Activated naive CD4-positive, alpha-beta T cell treated with anti-CD3 and anti-CD28 coated beads for 36 hours (primary cell): ENCODE measurements at regions not wholly inside any gene's neighbourhood (a gene's known extent, or its start where the extent isn't known, plus 50 kb on each side); places are given as distances from the start of the nearest gene placed in this dataset.
"Not testable (repeated sequence)": the region's sequence is repeated elsewhere in the genome, so short reads cannot be mapped to it uniquely, and the experiment has no call there.

Source experiments
- CTCF ChIA-PET: fragments of 350-600 bp; sonication (Branson Sonifier 250); formaldehyde crosslinking; loops from one replicate; lab custom pipeline; 2021; ENCODE audit warnings: antibody characterized with exemption; lab: Charles Lee
- DNase-seq: peaks from one replicate; pipeline ENCODE4 v3.0.0-alpha.2; 2020
- H3K27ac Mint-ChIP-seq: one replicate; pipeline ENCODE4 v1.8.0; 2021; ENCODE audit warnings: mild to moderate bottlenecking, mixed read lengths
- H3K27me3 Mint-ChIP-seq: one replicate; pipeline ENCODE4 v1.8.0; 2021; ENCODE audit warnings: low read depth, mixed read lengths
- H3K36me3 Mint-ChIP-seq: one replicate; pipeline ENCODE4 v1.8.0; 2021; ENCODE audit warnings: low read depth, mixed read lengths
- H3K4me1 Mint-ChIP-seq: one replicate; pipeline ENCODE4 v1.8.0; 2021; ENCODE audit warnings: low read depth, mixed read lengths
- H3K4me3 Mint-ChIP-seq: one replicate; pipeline ENCODE4 v1.8.0; 2021; ENCODE audit warnings: mild to moderate bottlenecking, moderate library complexity, mixed read lengths
- H3K9me3 Mint-ChIP-seq: one replicate; pipeline ENCODE4 v1.8.0; 2021; ENCODE audit warnings: mixed read lengths
- intact Hi-C: fragments of 100-400 bp; cut with micrococcal nuclease; formaldehyde crosslinking; loops from one replicate; pipeline ENCODE4 v1.15.1; 2023

DNA sequence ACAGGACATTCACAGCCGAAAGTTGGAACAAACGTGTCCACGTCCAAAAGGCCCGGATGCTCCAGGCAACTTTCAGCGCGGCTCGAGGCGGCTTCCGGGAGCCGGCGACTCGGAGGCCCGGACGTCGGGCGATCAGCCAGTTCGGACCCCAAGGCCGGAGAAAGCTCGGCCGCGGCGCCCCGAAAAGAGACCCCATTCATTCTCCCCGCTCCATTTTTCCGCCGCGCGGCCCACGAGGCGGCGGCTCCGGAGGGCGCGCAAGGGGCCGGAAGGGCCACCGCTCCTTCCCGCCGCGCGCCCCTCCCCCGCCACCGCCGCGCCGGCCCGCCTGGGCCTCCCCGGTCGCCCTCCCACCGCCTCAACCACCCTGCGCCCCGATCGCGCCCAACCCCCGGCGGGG lies 4022.7 kb upstream of the TPTE start:
- intact Hi-C loops, CTCF ChIA-PET, H3K27ac Mint-ChIP-seq, H3K36me3 Mint-ChIP-seq, H3K9me3 Mint-ChIP-seq, DNase-seq, H3K4me3 Mint-ChIP-seq, H3K27me3 Mint-ChIP-seq, H3K4me1 Mint-ChIP-seq: not testable (repeated sequence)

DNA sequence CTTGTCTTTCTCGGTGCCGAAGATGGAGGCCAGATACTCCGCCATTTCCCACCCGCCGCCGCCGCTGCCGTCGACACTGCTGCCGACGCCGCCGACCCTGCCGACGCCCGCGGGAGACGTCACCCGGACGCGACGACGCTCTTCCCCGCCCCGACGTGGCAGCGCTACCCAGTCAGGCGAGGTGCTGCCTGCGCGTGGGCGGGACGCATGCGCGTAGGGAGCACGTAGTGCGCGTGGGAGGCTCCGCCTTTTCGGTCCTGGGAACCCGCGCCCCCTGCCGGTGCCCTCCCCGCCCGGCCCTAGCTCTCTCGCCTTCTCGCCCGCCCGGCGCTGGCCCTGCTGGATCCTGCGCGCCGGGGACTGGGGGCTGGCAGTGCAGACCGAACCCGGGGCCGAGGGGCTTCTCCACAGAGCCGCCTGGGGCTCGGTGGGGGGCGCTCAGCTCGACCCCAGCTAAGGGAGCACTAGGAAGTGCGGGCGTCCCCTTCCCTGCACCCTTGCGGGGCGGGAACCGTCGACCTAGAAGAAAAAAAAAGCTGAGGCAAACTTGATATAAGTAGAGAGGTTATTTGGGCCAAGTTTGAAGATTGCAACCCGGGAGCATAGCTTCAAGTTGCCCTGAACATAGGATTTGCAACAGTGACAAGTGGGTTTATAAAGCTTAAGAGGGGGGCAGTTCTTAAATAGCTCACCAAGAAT lies 4022.1 kb upstream of the TPTE start:
- H3K4me3 Mint-ChIP-seq, H3K27ac Mint-ChIP-seq, H3K36me3 Mint-ChIP-seq, H3K9me3 Mint-ChIP-seq, DNase-seq, CTCF ChIA-PET, H3K4me1 Mint-ChIP-seq, intact Hi-C loops, H3K27me3 Mint-ChIP-seq: not testable (repeated sequence)

DNA sequence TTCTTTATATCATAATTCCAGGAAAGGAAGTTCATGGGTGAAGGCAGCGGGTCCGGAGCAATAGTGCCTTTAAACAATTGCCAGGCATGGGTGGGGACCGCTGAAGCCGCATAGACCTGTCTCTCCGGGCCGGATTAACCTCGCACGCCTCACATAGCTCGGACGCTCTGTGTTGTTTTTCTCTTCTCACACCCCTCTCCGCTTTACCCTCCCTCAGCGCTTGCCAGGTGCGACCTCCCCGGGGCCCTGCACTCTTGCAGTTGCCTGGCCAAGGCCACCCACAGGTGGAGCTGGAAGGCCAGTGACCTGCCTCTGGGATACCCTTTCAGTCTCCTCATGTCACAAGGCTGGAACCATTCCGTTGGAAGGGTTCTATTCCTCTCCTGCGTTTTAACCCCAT lies 4021.5 kb upstream of the TPTE start:
- CTCF ChIA-PET, H3K4me3 Mint-ChIP-seq, H3K27ac Mint-ChIP-seq, H3K4me1 Mint-ChIP-seq, H3K9me3 Mint-ChIP-seq, H3K36me3 Mint-ChIP-seq, H3K27me3 Mint-ChIP-seq, DNase-seq, intact Hi-C loops: not testable (repeated sequence)

DNA sequence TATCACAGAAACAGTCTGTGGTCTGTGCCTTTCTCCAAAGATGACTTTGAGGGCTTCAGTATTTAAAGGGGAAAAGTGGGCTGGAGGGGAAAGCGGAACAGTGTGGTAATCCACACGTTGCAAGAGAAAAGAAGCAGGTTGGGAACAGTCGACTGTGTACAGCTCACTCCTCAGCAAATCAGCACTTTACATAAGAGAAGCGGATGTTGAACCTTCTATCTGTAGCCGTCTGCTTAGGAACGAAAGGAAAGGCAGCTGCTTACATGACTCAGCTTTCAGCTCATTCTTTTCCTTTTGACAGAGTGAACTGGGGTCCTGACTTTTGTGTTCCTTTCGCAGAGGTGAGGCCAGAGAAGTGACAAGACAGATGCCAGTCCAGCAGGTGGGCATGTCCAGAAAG lies 4020.7 kb upstream of the TPTE start:
- H3K27ac Mint-ChIP-seq, H3K4me1 Mint-ChIP-seq, intact Hi-C loops, H3K9me3 Mint-ChIP-seq, CTCF ChIA-PET, H3K27me3 Mint-ChIP-seq, DNase-seq, H3K4me3 Mint-ChIP-seq, H3K36me3 Mint-ChIP-seq: not testable (repeated sequence)

DNA sequence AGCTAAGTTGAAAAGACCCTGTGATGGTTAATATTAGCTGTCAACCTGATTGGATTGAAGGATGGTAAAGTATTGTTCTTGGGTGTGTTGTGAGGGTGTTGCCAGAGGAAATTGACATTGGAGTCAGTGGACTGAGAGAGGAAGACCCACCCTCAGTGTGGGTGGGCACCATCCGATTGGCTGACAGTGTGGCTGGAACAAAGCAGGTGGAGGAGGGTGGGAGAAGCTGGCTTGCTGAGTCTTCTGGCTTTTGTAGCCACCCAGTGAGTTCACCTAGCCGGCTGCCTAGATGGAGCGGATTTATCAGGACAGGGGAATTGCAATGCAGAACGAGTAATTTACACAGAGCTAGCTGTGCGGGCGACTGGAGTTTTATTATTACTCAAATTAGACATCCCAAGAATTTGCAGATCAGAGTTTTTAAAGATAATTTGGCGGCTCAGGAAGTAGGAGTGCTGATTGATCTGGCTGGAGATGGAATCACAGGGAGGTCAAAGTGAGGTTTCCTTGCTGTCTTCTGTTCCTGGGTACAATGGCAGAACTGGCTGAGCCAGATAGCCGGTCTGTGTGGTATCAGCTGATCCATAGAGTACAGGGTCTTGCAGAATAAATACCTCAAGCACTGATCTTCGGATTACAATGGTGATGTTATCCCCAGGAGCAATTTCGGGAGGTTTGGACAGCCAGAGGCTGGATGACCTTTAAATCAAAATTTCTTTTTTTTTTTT lies 4015.1 kb upstream of the TPTE start:
- intact Hi-C loops, H3K9me3 Mint-ChIP-seq, H3K4me3 Mint-ChIP-seq, CTCF ChIA-PET, DNase-seq, H3K27me3 Mint-ChIP-seq, H3K27ac Mint-ChIP-seq, H3K36me3 Mint-ChIP-seq, H3K4me1 Mint-ChIP-seq: not testable (repeated sequence)

DNA sequence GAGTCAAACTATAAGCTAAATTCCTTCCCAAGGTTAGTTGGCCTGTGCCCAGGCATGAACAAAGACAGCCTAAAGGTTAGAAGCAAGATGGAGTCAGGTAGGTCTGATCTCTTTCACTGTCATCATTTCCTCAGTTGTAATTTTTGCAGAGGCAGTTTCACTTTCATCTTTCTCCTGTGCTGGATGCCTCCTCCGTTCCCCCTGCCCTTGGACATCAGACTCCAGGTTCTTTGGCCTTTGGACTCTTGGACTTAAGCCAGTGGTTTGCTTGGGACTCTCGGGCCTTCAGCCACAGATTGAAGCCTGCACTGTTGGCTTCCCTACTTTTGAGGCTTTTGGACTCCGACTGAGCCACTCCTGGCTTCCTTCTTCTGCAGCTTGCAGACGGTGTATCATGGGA lies 4013.8 kb upstream of the TPTE start:
- H3K4me3 Mint-ChIP-seq, H3K9me3 Mint-ChIP-seq, H3K27me3 Mint-ChIP-seq, H3K36me3 Mint-ChIP-seq, H3K4me1 Mint-ChIP-seq, intact Hi-C loops, DNase-seq, H3K27ac Mint-ChIP-seq, CTCF ChIA-PET: not testable (repeated sequence)

DNA sequence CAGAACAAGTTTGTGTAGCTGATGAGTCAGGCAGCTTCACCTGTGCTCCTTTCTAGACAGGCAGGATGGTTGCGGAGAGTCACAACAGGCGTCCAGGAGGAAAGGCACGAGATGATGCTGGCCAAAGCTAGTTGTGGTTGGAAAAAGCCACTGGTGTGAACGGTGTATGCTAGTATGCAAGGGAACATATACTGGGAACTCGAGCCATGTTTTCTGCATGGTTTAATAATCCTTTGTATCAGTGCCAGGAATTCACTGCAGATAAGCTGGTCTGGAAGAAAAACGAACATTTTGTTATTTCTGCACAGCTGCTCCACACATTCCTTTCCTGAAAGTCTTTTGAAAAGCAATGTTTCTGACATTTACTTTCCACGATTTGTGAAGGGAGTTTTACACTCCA lies 3999.6 kb upstream of the TPTE start:
- H3K27me3 Mint-ChIP-seq, H3K27ac Mint-ChIP-seq, CTCF ChIA-PET: not testable (repeated sequence)

DNA sequence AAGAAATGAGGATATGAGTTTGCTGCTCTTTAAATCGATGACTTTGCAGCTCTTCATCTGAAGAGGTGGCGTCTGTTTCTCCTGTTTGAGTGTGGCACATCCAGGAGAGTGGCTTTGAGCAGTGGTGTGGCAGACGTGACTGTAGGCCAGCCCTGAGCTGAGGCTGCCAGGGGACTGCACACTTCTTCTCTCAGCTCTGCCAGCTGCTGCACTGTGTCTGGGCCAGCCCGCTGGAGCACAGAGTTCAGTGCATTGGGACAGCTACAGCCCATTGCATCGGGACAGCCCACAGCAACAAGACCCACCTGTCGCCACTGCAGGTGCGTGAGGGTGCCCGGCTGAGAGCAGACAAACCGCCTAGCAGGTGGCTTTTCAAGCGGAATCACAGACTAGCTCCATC lies 3995.2 kb upstream of the TPTE start:
- H3K27me3 Mint-ChIP-seq, CTCF ChIA-PET, H3K27ac Mint-ChIP-seq, intact Hi-C loops, H3K4me3 Mint-ChIP-seq, H3K4me1 Mint-ChIP-seq, DNase-seq, H3K9me3 Mint-ChIP-seq, H3K36me3 Mint-ChIP-seq: not testable (repeated sequence)

More for the DNA sequence above, 3999.6 kb upstream of the TPTE start:
- intact Hi-C loops, H3K4me3 Mint-ChIP-seq, H3K9me3 Mint-ChIP-seq, H3K4me1 Mint-ChIP-seq, H3K36me3 Mint-ChIP-seq, DNase-seq: not testable (repeated sequence)

DNA sequence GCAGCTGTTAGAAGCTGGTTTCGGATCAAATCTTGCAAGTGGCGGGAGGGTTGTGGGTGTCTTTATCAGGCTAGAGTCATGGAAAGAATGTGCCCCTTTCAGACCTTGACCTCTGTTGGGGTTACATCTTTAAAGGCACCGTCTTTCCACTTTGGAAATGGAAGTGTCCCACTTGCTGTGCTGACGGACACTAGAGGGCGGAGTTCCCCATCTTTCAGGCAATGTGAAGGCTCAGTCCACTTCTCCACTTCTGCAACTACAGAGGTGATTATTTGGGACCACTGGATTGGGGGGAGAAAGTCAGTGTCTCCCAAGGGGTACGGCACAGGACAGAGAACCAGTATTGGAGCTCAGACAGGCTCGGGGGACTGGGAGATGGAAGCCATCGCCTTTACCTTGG lies 3990.7 kb upstream of the TPTE start:
- intact Hi-C loops, H3K27me3 Mint-ChIP-seq, H3K36me3 Mint-ChIP-seq, CTCF ChIA-PET, H3K4me1 Mint-ChIP-seq, H3K9me3 Mint-ChIP-seq, H3K27ac Mint-ChIP-seq, DNase-seq, H3K4me3 Mint-ChIP-seq: not testable (repeated sequence)

DNA sequence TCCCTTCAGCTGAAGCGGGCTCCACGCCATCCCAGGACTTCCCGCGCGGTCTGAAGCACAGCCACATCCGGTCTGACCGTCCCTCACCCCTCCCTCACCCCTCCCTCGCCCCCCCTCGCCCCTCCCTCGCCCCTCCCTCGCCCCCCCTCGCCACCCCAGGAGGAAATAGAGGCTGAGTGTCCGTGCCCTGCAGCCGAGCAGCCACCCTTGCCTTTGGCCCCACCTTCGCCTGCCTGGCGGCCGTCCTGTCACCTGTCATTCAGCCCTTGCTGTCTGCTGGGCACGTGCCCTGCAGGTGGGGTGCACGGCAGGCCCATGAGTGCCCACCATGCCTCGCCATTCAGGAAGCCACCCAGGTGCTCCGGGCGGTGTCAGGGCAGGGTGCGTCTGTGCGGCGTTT lies 3988.1 kb upstream of the TPTE start:
- H3K4me3 Mint-ChIP-seq, intact Hi-C loops, CTCF ChIA-PET, H3K27ac Mint-ChIP-seq, H3K9me3 Mint-ChIP-seq, H3K27me3 Mint-ChIP-seq, H3K4me1 Mint-ChIP-seq, H3K36me3 Mint-ChIP-seq, DNase-seq: not testable (repeated sequence)

DNA sequence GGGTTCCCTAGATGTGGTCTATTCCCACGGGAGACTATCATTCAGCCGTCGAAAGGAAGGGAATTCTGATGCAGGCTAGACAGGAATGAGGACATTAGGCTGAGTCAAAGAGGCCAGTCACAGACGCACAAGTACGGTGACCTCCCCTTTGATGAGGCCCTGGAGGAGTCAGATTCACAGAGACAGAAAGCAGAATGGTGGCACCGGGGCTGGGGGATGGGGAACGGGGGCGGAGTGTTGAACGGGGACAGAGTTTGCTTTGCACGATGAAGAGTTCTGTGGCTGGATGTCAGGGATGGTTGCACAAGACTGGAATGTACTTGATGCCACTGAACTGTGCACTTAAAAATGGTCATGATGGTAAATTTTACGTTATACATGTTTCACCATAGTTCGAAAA lies 3983.1 kb upstream of the TPTE start:
- DNase-seq, H3K9me3 Mint-ChIP-seq, H3K27me3 Mint-ChIP-seq, H3K4me3 Mint-ChIP-seq, intact Hi-C loops, H3K4me1 Mint-ChIP-seq, H3K36me3 Mint-ChIP-seq, H3K27ac Mint-ChIP-seq, CTCF ChIA-PET: not testable (repeated sequence)

DNA sequence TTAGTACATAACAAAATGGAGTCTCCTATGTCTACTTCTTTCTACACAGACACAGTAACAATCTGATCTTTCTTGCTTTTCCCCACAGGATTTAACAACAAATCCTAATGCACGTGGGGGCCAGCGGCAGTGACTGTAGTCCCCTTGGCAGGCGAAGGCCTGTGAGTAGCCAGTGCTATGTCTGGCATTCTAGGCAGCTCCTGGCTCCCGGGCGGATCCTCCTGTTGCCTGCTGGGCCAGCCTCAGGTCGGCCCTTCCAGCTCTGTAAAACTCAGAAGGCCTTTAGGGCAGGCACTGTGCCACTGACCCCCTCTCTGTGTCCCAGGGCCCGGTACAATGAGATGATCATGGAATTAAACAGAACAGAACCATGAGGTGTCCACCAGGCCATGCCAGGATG lies 3981.7 kb upstream of the TPTE start:
- intact Hi-C loops, H3K27ac Mint-ChIP-seq, H3K4me3 Mint-ChIP-seq, CTCF ChIA-PET, H3K27me3 Mint-ChIP-seq, H3K36me3 Mint-ChIP-seq, H3K4me1 Mint-ChIP-seq, H3K9me3 Mint-ChIP-seq, DNase-seq: not testable (repeated sequence)

DNA sequence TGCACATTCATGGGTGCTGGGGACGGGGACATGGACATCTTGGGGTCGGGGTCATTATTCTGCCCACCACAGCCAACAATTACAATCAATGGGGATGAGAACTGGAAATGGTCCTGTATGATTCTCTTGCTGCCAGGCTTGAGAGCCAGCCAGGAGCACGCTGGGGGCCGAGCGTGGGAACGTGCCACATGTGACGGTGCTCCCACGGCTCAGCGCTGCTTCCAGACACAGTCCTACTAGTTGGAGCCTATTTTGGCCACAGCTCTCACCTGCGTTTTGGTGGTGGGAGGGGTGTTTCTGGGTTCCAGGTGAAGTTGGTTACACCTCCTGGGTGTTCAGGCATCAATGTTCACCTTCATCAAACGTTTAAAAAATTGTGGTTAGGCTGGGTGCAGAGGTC lies 3980.3 kb upstream of the TPTE start:
- intact Hi-C loops, H3K4me1 Mint-ChIP-seq, DNase-seq, H3K4me3 Mint-ChIP-seq, CTCF ChIA-PET, H3K9me3 Mint-ChIP-seq, H3K36me3 Mint-ChIP-seq, H3K27ac Mint-ChIP-seq, H3K27me3 Mint-ChIP-seq: not testable (repeated sequence)
